NCI-H2227 (cell line): ENCODE measurements at regions not wholly inside any gene's neighbourhood (a gene's known extent, or its start where the extent isn't known, plus 50 kb on each side); places are given as distances from the start of the nearest gene placed in this dataset.
"Not testable (repeated sequence)": the region's sequence is repeated elsewhere in the genome, so short reads cannot be mapped to it uniquely, and the experiment has no call there.

Experiments
- DNase-seq: peaks from one replicate; lab custom pipeline; 2025; ENCODE audit not compliant: unreplicated experiment; lab: John Stamatoyannopoulos, UW

GRCh38 chr4:27119239-27119638, 258.6 kb downstream of the STIM2 start:
- no peak for DNase-seq

GRCh38 chr4:27121830-27122229, 261.2 kb downstream of the STIM2 start:
- no peak for DNase-seq

GRCh38 chr4:27123123-27123768, 262.6 kb downstream of the STIM2 start:
- no peak for DNase-seq

- no peak for DNase-seq
Measured at GRCh38 chr4:27123769-27124124, 263.1 kb downstream of the STIM2 start.

DNA sequence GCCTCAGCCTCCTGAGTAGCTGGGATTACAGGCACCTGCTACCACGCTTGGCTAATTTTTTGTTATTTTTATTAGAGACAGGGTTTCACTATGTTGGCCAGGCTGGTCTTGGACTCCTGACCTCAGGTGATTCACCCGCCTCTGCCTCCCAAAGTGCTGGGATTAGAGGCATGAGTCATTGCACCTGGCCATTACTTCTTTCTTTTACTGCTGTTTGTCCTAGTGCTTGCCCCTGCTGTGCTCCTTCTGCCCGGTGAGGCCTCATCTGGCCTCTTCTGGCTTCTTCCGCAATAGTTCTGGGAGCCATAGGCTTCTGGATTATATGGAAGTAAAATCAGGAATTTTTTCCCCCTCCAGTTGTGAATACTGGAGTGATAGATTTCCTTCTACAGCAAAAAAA, 266.3 kb downstream of the STIM2 start:
- DNase-seq, result not testable (repeated sequence)

DNA sequence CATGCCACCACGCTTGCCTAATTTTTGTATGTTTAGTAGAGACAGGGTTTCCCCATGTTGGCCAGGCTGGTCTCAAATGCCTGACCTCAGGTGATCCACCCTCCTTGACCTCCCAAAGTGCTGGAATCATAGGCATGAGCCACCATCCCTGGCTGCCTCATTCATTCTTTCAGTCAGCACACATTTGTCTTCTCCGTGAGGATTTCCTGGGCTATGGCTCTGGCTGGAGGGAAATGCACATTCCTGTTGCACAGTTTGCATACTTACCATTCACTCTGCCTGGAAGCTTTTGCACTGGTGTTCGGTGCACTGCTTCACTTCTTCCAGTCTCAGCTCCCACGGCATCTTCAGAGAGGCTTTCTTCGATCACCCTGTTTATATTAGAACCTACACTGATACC, 267.8 kb downstream of the STIM2 start:
- DNase-seq, result no peak

GRCh38 chr4:27129871-27130366, 269.3 kb downstream of the STIM2 start:
- no peak for DNase-seq

- no peak for DNase-seq
Measured at GRCh38 chr4:27132497-27132896, 271.9 kb downstream of the STIM2 start.

DNA sequence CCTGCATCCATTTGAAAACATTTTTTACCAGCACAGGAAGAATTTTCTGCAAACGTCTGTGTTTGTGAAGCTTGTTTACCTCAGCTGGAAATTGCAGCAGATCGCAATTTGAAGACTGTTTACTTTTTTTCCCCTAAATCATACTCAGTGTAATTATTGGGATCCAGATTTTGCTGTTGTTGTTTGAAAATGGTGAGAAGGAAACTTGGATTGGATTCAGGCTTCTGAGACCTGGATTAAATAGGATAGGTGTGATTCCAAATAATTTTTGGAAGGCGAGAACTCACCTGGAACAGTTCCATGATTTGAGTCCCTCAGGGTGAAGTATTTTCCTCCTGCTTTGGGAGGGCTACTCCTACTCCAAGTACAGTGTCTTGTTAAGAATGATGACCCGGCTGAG, 279.8 kb downstream of the STIM2 start:
- DNase-seq, result no peak

- no peak for DNase-seq
Measured at GRCh38 chr4:27141530-27141929, 280.9 kb downstream of the STIM2 start.

DNA sequence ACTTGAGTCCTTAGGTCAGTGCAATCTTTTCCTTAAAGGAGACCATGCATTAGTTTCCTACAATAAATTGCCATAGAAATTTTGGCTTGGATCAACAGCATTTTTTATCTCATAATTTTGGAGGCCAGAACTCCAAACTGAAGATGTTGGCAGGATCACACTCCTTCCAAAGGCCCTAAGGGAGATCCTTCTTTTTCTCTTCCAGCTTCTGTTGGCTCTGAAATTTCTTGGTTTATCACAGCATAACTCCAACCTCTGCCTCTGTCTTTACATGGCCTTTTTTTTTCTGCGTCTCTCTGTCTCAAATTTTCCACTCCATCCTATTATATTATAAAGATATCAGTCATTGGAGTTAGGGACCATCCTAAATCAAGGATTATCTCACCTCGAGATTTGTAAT, 282.2 kb downstream of the STIM2 start:
- no peak for DNase-seq

- DNase-seq, result no peak
Measured at GRCh38 chr4:27145597-27145996, 285.0 kb downstream of the STIM2 start.

GRCh38 chr4:27148211-27148895, 287.7 kb downstream of the STIM2 start:
- DNase-seq, result no peak

- DNase-seq, result no peak
Measured at GRCh38 chr4:27149541-27150212, 289.0 kb downstream of the STIM2 start.

DNA sequence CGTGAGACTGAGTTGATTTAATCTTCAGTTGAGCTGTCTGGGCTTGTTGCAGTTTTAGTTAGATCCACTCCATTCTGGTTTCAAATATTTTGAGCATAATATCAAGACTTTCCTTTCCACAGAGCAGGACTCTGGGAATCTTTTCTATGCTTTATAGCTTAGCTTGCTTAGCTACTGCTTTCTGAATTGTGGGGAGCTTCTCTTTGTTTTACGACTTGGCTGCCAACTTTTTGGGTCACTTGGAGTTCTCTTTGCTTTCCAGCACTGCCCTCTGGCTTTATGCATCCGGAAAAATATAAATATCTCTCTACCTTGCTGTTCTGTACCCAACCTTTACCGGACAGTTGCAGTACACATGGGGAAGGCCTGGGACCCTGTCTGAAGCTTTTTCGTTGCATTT, 292.1 kb downstream of the STIM2 start:
- no peak for DNase-seq

- DNase-seq, result no peak
Measured at GRCh38 chr4:27154706-27155105, 294.1 kb downstream of the STIM2 start.

DNA sequence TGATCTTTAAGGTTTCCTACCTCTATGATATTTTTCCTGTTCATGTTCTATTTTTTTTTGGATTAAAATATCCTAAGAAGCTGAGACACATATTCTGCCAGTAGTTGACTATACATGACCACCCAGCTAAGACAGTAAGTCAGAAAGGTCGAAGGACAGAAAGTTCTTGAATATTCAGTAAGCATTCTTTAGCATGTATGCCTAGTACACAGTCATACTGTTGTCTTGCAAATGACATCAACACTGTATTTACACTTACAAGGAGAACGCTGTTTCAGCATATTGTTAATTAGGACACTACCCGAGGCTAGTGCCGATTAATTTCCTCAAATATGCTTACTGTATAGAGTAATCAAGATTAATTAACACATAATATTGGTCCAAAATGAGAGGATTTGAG, 300.6 kb downstream of the STIM2 start:
- no peak for DNase-seq

DNA sequence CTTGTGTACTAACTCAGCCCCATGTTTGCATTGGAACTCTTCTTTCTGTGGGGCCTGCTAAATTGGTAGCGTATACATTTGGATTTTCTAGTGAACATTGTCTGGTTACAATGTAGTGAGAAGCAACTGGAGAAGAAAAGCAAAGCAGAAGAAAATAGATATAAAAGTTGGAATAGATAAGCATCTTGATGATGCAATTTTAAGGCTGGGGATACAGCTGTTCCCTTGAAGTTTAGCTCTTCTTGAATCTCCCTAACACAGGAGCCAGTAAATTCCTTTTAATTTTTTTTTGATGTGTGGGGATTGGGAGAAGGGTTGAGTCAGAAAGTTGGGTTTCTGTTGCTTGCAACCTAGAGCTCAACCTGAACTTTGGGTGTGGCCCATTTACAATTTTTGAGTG, 308.1 kb downstream of the STIM2 start:
- no peak for DNase-seq

GRCh38 chr4:27173280-27173679, 312.6 kb downstream of the STIM2 start:
- no peak for DNase-seq

- no peak for DNase-seq
Measured at GRCh38 chr4:27176400-27176799, 315.8 kb downstream of the STIM2 start.

DNA sequence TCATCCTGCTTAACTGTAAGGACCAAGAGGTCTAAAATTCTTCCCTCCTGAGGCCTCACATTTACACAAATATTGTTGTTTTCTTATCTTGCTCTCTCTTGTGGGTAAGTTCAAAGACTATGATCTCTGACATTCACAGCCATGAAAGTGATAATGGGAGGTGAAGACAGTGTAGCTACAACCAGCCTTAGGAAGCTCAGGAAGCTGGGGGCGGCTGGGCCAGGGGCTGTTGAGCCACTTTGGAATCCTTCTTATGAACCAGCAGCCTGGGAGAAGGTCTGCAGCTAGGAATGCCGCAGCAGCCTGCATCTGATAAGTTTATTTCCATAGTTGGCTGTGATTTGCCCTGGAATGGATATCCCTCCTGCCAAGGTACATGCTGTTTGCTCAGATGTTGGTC, 316.2 kb downstream of the STIM2 start:
- DNase-seq, result no peak

- DNase-seq, result no peak
Measured at GRCh38 chr4:27178061-27178460, 317.4 kb downstream of the STIM2 start.
